Suppressor macrophage treated with lipopolysaccharide for 1 hour (primary cell): ENCODE measurements at regions not wholly inside any gene's neighbourhood (a gene's known extent, or its start where the extent isn't known, plus 50 kb on each side); places are given as distances from the start of the nearest gene placed in this dataset.
"Not testable (repeated sequence)": the region's sequence is repeated elsewhere in the genome, so short reads cannot be mapped to it uniquely, and the experiment has no call there.

ENCODE experiments used
- DNase-seq, 3 donors: peaks; one replicate each; pipeline ENCODE4 v3.0.0-alpha.2; 2020 to 2022

- DNase-seq, result no peak
Measured at GRCh38 chr1:232715154-232715553, 85.2 kb upstream of the SIPA1L2 start.

DNA sequence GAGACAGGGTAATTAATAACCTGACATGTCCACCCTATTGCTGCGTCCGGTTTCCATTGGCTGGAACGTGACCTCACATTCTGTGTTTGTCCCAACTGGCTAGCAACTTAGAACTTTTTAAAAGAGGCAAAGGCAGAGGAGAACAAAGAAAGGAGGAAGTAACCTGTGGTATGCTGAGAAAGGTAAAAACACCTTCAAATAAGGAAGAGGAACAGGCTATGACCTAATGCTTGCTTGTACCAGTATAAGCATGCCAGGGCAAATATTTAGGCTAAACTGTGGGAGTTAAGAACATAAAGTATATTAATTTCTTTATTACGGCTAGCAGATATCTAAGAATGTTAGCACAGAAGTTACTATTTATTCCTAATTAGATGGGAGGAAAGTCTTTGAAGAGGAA lies 87.3 kb upstream of the MAP10 start:
- DNase-seq, result not testable (repeated sequence)

GRCh38 chr1:232718928-232719927 lies 86.0 kb upstream of the MAP10 start:
- peak in 1 of 3 donors; percentile 14 for DNase-seq

DNA sequence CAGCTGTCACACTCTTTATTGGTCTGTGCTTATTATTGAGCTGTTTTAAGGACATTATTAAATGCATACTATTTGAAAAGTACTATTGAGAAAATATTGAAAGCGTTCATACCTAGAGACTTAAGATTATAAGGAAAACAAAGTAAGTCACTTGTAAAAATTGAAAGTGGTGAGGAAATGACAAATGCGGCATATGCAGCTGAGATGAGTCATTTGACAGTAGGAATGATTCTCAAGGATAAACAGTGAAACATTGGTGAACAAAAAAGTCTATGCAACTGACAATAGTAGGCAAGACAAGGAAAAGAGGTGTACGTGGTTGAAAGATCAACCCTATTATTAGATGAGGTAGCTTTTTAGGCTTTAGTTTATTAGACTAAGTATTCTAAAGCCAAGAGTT lies 82.6 kb upstream of the MAP10 start:
- no peak for DNase-seq

GRCh38 chr1:232725305-232726047 lies 79.7 kb upstream of the MAP10 start:
- no peak for DNase-seq

DNA sequence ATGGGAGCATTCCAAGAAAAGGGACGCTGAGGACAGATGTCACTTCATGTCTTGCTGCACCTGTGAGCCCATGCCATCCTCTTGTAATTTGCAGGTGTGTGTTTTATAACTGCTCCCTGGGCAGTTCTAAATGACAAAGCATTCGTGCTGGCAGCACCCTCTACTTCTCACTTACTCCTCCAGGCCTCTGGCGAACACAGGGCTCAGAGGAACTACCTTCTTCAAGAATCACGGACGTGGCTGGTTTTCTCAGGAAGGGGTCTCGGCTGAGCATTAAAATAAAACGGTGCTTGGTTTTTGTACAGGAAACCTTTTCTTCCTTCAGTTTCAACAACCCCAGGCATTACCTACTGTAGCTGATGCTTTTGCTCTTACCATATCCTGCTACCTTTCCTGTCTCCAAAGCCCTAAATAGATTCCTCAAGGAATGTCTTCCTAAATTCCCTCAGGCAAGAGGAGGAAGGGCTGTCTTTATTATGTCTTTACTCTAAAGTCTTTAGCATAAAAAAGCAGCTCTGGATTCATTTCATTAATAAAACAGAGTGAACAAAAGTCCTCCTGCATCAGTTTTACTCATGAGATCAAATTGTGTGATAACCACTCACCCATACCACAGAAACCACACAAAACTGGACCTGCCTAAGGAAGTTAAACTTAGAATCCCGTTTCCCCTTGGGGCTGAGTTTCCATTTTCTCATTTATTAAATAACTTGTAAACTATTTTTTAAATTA lies 79.0 kb upstream of the MAP10 start:
- DNase-seq, result peak in 1 of 3 donors; percentile 19

GRCh38 chr1:232728507-232729263 lies 76.5 kb upstream of the MAP10 start:
- peak in 2 of 3 donors; percentile 22 to 32 for DNase-seq

GRCh38 chr1:232732344-232732910 lies 72.8 kb upstream of the MAP10 start:
- no peak for DNase-seq

GRCh38 chr1:232737917-232738316 lies 67.3 kb upstream of the MAP10 start:
- DNase-seq, result no peak

- DNase-seq, result no peak
Measured at GRCh38 chr1:232743999-232744398, 61.2 kb upstream of the MAP10 start.

DNA sequence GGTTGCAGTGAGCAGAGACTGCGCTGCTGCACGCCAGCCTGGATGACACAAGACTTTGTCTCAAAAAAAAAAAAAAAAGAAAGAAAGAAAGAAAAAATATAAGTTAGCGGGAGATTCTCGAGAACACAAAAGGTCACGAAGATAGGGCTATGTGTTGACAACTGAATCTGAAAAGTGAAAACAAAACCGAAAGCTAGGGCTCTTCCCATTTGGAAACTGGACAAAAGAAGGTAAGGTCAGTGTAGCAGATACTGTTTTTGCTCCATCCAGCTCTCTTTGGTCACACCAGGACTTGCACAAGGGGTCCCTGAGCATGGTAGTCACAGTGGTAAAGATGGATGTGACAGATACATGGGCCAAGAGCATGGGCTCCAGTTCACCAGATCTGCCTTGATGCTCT lies 60.4 kb upstream of the MAP10 start:
- no peak for DNase-seq

DNA sequence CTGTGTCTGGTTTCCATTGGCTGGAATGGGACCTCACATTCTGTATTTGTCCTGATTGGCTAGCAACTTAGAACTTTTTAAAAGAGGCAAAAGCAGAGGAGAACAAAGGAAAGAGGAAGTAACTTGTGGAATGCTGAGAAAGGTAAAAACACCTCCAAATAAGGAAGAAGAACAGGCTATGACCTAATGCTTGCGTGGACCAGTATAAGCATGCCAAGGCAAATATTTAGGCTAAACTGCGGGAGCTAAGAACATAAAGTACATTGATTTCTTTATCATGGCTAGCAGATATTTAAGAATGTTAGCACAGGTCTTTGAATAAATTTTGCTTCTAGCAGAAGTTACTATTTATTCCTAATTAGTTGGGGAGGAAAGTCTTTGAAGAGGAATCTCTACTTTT lies 59.5 kb upstream of the MAP10 start:
- not testable (repeated sequence) for DNase-seq

- no peak for DNase-seq
Measured at GRCh38 chr1:232748910-232749368, 56.3 kb upstream of the MAP10 start.

DNA sequence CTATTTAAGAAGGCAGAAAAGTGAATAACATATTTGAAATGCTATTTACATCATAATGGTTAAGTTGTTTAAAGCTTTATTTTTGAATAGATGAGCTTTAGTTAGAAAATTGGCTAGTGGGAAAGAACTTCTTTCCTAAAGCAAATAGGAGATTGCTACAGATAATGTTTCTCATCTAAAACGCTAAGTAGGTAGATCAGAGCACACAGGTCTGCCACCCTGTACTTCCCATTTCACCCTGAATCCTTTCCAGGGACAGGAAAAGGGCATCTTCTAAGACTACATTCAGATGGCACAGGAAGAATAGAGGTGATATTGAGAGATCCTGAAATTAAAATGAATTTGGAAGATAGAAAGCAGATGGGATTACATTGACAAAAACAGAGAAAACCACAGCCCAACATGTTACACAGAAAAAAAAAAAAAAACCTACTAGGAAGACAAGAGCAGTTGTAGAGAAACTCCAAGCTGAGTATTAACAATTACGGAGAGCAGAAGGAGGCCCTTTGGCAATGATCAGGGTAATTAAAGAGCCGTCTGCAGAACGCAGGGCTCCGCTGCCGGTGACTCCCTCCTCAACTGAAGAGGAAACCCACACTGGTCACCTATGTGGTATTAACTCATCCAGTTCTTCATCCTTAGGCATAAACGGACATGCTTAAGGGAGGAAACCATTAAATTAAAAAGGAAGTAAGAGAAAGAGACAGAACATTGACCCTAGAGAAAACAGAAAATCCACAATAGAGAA lies 53.6 kb upstream of the MAP10 start:
- DNase-seq, result no peak

DNA sequence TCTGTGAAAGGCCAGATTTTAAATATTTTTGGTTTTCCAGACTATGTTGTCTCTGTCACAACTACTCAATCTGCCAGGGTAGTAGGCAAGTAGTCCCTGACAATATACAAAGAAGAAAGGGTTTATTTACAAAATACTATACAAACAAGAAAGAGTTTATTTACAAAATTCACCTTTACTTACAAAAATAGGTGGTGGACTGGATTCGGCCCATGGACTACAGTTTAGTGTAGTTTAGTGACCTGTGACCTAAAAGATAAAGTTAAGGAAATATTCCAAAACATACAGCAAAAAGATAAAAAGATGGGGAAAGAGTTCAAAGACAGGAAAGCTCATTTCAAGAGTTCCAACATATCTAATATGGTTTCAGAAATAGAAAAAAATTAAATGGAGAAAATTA lies 52.9 kb upstream of the MAP10 start:
- no peak for DNase-seq

GRCh38 chr1:232754930-232755329 lies 50.3 kb upstream of the MAP10 start:
- DNase-seq, result no peak
